Breast epithelium (tissue), 4 donors: ENCODE measurements at regions not wholly inside any gene's neighbourhood (a gene's known extent, or its start where the extent isn't known, plus 50 kb on each side); places are given as distances from the start of the nearest gene placed in this dataset.
"Not testable (repeated sequence)": the region's sequence is repeated elsewhere in the genome, so short reads cannot be mapped to it uniquely, and the experiment has no call there.

Source experiments
- DNase-seq, 2 donors: peaks; one replicate each; pipeline ENCODE4 v3.0.0-alpha.2; 2019; ENCODE audit warnings: low spot score in 2 of 2
- H3K27ac ChIP-seq, 2 donors: fragments of 200-600 bp; sonication (generic) in 1 of 2; one replicate each; pipeline ENCODE4 v1.5.1; 2016 to 2019; ENCODE audit warnings: mild to moderate bottlenecking in 1 of 2
- H3K27me3 ChIP-seq, 2 donors: fragments of 200-600 bp; sonication (generic) in 1 of 2; one replicate each; pipeline versions ENCODE4 v1.5.1 to v1.6.0; 2017 to 2019; ENCODE audit warnings: control low read depth in 1 of 2, mild to moderate bottlenecking in 1 of 2
- H3K36me3 ChIP-seq: fragments of 200-600 bp; one replicate; pipeline ENCODE4 v1.5.1; 2019
- H3K4me1 ChIP-seq, 2 donors: fragments of 200-600 bp; sonication (generic); one replicate each; pipeline ENCODE4 v1.5.1; 2016 to 2019; ENCODE audit warnings: control low read depth in 1 of 2
- H3K4me3 ChIP-seq, 3 donors: fragments of 200-600 bp; sonication (generic); 1 replicate in 2 of 3; 2 replicates in 1 of 3; pipeline ENCODE4 v1.5.1; 2016 to 2019; ENCODE audit warnings: mild to moderate bottlenecking in 3 of 3, moderate library complexity in 2 of 3
- H3K9me3 ChIP-seq, 2 donors: fragments of 200-600 bp; sonication (generic) in 1 of 2; one replicate each; pipeline ENCODE4 v1.5.1; 2016 to 2019; ENCODE audit warnings: control low read depth in 1 of 2
- POLR2A ChIP-seq: fragments of 450-650 bp; IDR thresholded peaks from one replicate; pipeline ENCODE4 v1.6.1; 2016; ENCODE audit warnings: antibody characterized with exemption, mild to moderate bottlenecking, moderate library complexity
- POLR2AphosphoS5 ChIP-seq, 3 donors: sonication (generic); formaldehyde crosslinking; IDR thresholded peaks; one replicate each; pipeline ENCODE4 v1.6.1; 2017; ENCODE audit warnings: antibody characterized with exemption in 3 of 3
- intact Hi-C: fragments of 100-400 bp; cut with DNase I; formaldehyde crosslinking; loops from one replicate; pipeline ENCODE4 v1.15.1; 2023; ENCODE audit warnings: low total_unique reads
- TF ChIP-seq, protein P1 (sequence below), 3 donors: fragments of 450-650 bp; IDR thresholded peaks; one replicate each; pipeline ENCODE4 v1.5.1; 2016 to 2017; ENCODE audit warnings: antibody characterized with exemption in 3 of 3, mild to moderate bottlenecking in 3 of 3, moderate library complexity in 3 of 3

DNA sequence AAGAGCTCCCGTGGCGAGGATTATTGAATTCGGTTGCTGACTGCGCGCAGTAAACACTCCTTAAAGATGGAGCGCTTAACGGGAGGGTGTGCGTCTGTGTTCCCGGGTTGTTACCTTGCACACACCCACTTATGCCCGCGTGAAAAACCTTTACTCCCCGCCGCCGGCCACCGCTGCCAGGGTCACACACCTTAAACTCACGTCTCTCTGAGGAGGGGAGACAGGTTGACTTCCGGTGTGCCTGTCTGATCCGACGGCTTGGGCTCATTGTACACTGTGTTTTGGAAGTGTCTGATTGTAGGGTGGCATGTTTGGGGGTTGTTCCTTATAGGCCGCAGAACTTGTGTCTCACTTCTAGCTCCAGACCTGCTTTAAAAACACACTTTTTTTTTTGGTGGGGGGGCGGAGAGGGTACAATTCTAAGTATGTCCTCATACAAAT, 66.8 kb downstream of the KPNA2 start:
- H3K4me1 ChIP-seq: peaks cover 0 to 8% of the 10 kb centered on the region in 2 donors
- TF ChIP-seq, protein P1, sequence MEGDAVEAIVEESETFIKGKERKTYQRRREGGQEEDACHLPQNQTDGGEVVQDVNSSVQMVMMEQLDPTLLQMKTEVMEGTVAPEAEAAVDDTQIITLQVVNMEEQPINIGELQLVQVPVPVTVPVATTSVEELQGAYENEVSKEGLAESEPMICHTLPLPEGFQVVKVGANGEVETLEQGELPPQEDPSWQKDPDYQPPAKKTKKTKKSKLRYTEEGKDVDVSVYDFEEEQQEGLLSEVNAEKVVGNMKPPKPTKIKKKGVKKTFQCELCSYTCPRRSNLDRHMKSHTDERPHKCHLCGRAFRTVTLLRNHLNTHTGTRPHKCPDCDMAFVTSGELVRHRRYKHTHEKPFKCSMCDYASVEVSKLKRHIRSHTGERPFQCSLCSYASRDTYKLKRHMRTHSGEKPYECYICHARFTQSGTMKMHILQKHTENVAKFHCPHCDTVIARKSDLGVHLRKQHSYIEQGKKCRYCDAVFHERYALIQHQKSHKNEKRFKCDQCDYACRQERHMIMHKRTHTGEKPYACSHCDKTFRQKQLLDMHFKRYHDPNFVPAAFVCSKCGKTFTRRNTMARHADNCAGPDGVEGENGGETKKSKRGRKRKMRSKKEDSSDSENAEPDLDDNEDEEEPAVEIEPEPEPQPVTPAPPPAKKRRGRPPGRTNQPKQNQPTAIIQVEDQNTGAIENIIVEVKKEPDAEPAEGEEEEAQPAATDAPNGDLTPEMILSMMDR (IDR thresholded peaks at IDR 0.05): no peak
- TF ChIP-seq POLR2A (no peak), POLR2AphosphoS5 (IDR thresholded peaks at IDR 0.05) (no peak)
- DNase-seq: peak in 1 of 2 donors; percentile 26

DNA sequence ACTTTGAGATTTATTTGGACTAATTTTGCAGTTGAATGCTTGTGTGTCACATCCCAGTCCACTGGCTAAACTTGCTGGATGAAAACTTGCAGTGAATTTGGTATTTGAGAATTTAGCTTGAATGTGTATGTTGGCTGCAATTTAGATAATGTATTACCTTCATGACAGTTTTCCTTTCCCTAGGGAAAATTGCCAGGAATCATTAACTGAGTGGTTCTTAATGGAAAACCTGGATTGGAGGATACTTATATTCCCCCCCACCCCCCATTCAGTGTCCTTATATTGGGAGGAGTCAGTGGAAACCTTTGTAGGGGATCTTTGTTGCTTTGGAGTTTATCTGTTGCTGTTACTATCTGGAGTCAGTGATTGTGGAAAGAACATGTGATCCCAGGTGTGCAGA, 67.6 kb downstream of the KPNA2 start:
- TF ChIP-seq POLR2AphosphoS5 (IDR thresholded peaks at IDR 0.05) (no peak), POLR2A (no peak)
- TF ChIP-seq, protein P1 (IDR thresholded peaks at IDR 0.05): no peak
- no peak for DNase-seq
- peak overlapping the region; percentile 70 to 73 (median 73) for H3K4me3 ChIP-seq
- intact Hi-C loops: no loop called here
- no peaks in the 10 kb centered on the region for H3K9me3 ChIP-seq
- H3K27me3 ChIP-seq: no peaks in the 10 kb centered on the region
- peak overlapping the region; percentile 90 to 91 for H3K27ac ChIP-seq
- no peaks in the 10 kb centered on the region for H3K36me3 ChIP-seq
- H3K4me1 ChIP-seq: peaks cover 0 to 8% of the 10 kb centered on the region in 2 donors

More for the DNA sequence above, 66.8 kb downstream of the KPNA2 start:
- H3K9me3 ChIP-seq: no peaks in the 10 kb centered on the region
- H3K4me3 ChIP-seq: peak overlapping the region; percentile 70 to 73 (median 73)
- no peaks in the 10 kb centered on the region for H3K27me3 ChIP-seq
- peak overlapping the region; percentile 90 to 91 for H3K27ac ChIP-seq
- intact Hi-C loops: no loop called here
- H3K36me3 ChIP-seq: no peaks in the 10 kb centered on the region

DNA sequence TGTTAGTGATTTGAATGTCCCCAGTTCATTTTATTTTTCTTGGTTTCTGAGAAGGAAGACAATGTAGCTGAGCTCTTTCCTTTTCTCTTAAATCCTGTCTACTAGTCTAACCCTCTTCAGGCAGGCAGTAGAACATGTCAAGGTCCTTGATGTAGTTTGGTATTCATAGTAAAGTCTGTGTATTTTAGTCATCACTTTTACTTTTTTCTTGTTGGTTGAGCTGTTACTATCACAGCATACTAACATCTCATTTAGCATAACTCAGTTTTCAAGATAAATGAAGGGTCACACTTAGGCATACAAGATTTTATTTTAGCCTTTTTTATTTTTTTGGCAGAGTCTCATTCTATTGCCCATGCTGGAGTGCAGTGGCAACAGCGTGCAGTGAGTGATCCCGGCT, 70.5 kb downstream of the KPNA2 start:
- Histone ChIP-seq H3K4me3 (no peak overlapping the region), H3K27me3 (no peaks in the 10 kb centered on the region), H3K9me3 (no peaks in the 10 kb centered on the region), H3K4me1 (peaks cover 0 to 8% of the 10 kb centered on the region in 2 donors), H3K27ac (no peak overlapping the region), H3K36me3 (no peaks in the 10 kb centered on the region)
- no peak for DNase-seq
- TF ChIP-seq POLR2A (no peak), POLR2AphosphoS5 (IDR thresholded peaks at IDR 0.05) (no peak)
- TF ChIP-seq, protein P1 (IDR thresholded peaks at IDR 0.05): no peak
- intact Hi-C loops: no loop called here

DNA sequence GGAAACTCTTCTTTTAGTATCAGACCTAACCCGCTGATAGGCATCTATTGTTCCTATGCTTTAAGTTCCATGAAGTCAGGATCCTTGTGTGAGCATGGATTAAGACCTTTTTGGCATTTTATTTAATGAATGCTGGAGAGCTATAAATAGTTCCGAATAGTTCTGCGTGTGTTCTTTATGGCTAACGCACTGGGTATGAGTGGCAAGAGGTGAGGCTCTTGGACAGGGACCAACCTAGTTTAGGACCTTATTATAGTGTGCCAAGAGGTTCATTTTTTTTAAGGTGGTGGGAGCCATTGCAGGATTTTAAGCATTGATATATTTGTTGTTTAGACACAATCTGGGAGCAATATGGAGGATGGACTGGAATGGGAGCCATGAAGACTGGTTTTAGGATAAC, 71.8 kb downstream of the KPNA2 start:
- intact Hi-C loops: no loop called here

DNA sequence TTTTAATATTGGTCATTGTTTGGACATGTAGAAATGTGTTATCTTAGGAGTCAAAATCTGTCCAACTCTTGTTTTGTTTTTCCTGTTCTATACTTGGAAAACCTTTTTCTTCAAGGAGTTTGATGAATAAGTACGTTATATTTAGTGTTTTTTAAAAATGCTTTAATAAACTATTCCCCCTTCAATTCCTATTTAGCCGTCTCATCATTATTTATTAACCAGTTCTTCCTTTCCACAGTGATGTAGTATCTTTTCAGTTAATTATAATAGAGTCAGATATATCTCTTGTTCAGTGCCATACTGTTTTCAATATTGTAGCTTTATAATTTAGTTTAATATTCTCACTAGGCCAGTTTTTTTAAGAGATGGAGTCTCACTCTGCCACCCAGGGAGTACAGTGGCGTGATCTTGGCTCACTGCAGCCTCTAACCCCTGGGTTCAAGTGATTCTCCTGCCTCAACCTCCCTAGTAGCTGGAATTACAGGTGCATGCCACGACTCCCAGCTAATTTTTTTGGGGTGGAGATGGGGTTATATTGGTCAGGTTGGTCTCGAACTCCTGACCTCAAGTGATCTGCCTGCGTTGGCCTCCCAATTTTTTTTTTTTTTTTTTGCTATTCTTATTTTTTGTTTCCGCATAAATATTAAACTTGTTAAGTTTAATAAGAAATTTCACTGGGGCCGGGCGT, 72.9 kb downstream of the KPNA2 start:
- Histone ChIP-seq H3K9me3 (no peaks in the 10 kb centered on the region), H3K4me3 (no peak overlapping the region), H3K36me3 (no peaks in the 10 kb centered on the region), H3K27me3 (no peaks in the 10 kb centered on the region), H3K27ac (no peak overlapping the region), H3K4me1 (peaks cover 0 to 1% of the 10 kb centered on the region in 2 donors)
- TF ChIP-seq, protein P1 (IDR thresholded peaks at IDR 0.05): no peak
- TF ChIP-seq POLR2AphosphoS5 (IDR thresholded peaks at IDR 0.05) (no peak), POLR2A (no peak)
- intact Hi-C loops: no loop called here
- no peak for DNase-seq

More for the DNA sequence above, 71.8 kb downstream of the KPNA2 start:
- no peak for DNase-seq
- Histone ChIP-seq H3K27me3 (no peaks in the 10 kb centered on the region), H3K9me3 (no peaks in the 10 kb centered on the region), H3K27ac (no peak overlapping the region), H3K4me3 (no peak overlapping the region), H3K4me1 (peaks cover 0 to 8% of the 10 kb centered on the region in 2 donors), H3K36me3 (no peaks in the 10 kb centered on the region)
- no peak for TF ChIP-seq POLR2A

DNA sequence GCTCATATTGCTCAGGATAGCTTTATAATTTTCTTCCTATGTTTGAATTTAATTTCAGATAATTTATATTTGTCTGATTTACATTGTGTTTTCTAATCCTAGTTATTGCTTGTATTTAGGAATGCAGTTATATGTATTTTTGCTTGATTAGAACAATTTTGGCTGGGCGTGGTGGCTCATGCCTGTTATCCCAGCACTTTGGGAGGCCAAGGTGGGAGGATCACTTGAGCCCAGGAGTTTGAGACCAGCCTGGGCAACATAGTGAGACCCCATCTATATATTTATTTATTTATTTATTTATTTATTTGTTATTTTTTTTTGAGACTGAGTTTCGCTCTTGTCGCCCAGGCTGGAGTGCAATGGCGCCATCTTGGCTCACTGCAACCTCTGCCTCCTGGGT, 73.9 kb downstream of the KPNA2 start:
- H3K9me3 ChIP-seq, H3K27me3 ChIP-seq, H3K4me3 ChIP-seq, intact Hi-C loops, DNase-seq, H3K27ac ChIP-seq, H3K4me1 ChIP-seq, H3K36me3 ChIP-seq: not testable (repeated sequence)

DNA sequence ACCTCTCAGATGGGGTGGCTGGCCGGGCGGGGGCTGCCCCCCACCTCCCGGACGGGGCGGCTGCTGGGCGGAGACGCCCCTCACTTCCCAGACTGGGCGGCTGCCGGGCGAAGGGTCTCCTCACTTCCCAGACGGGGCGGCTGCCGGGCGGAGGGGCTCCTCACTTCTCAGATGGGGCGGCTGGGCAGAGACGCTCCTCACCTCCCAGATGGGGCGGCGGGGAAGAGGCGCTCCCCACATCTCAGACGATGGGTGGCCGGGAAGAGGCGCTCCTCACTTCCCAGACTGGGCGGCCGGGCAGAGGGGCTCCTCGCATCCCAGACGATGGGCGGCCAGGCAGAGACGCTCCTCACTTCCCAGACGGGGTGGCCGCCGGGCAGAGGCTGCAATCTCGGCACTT, 80.7 kb downstream of the KPNA2 start:
- H3K9me3 ChIP-seq, H3K36me3 ChIP-seq, intact Hi-C loops, H3K27me3 ChIP-seq, H3K4me3 ChIP-seq, H3K4me1 ChIP-seq, H3K27ac ChIP-seq, DNase-seq: not testable (repeated sequence)
